ENCODE measurements at regions not wholly inside any gene's neighbourhood (a gene's known extent, or its start where the extent isn't known, plus 50 kb on each side); places are given as distances from the start of the nearest gene placed in this dataset.

DNA sequence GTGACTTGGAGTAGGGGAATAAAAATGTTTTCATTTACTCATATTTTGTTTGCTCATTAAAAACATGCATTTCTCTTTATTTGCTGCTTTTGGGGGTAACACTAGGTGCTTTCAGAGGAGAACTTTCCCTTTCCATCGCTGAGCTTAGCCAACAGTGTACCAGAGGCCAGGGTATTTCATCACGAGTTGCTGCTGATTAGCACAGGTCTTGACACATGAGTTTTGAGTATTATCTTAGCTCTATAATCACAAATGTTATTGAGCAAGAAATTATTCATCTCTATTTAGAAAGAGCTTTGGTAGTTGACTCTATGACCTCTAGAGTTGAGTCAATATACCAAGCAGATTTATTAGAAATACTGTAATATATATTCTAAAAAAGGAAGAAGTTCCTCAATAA lies 375.9 kb downstream of the NXPH1 start:
- no peak for DNase-seq
- Histone ChIP-seq H3K27me3 (ENCODE audit: control insufficient read depth, insufficient read depth, low read length) (no peaks in the 10 kb centered on the region), H3K36me3 (ENCODE audit: control insufficient read depth, insufficient read depth, low read length) (no peaks in the 10 kb centered on the region), H3K4me3 (ENCODE audit: low read length) (no peak overlapping the region), H3K9me3 (ENCODE audit: control insufficient read depth, low read depth, low read length) (no peaks in the 10 kb centered on the region), H3K27ac (ENCODE audit: low read length) (no peak overlapping the region), H3K4me1 (ENCODE audit: control insufficient read depth, insufficient read depth, low read length) (no peaks in the 10 kb centered on the region)
- no CpG with 5 or more reads among the region's 2 CpGs for WGBS (ENCODE audit: insufficient coverage, low lambda C conversion rate)

DNA sequence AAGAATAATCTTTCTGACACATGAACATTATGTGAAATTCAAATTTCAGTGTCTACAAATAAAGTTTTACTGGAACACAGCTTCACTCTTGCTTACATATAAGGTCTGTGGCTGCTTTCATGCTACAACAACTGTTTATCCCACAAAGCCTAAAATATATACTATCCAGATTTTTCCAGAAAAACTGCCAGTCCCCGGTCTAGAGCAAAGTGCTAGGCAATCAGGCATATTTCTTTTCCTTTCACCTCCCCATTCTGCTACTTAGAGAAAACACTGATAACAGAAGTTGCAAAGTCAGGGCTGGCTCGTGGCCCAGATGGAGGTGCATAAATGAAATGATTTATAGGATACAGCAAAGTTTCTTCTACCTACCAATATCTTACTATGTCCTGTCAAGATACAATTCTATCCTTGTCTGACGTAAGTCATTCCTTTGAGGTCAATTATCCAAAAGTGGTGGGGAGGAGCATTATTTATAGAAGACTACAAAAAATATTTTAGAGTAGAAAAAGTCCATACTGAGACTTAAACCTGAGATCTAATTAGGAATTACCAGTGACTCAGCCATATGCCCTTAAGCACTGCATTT lies 384.1 kb downstream of the NXPH1 start:
- 100% methylated on average over 1 of the region's 3 CpGs for WGBS (ENCODE audit: insufficient coverage, low lambda C conversion rate)
- H3K4me1 ChIP-seq (ENCODE audit: control insufficient read depth, insufficient read depth, low read length): no peaks in the 10 kb centered on the region
- no peaks in the 10 kb centered on the region for H3K9me3 ChIP-seq (ENCODE audit: control insufficient read depth, low read depth, low read length)
- no peak overlapping the region for H3K4me3 ChIP-seq (ENCODE audit: low read length)
- no peaks in the 10 kb centered on the region for H3K36me3 ChIP-seq (ENCODE audit: control insufficient read depth, insufficient read depth, low read length)
- DNase-seq: no peak
- no peak overlapping the region for H3K27ac ChIP-seq (ENCODE audit: low read length)
- H3K27me3 ChIP-seq (ENCODE audit: control insufficient read depth, insufficient read depth, low read length): no peaks in the 10 kb centered on the region

DNA sequence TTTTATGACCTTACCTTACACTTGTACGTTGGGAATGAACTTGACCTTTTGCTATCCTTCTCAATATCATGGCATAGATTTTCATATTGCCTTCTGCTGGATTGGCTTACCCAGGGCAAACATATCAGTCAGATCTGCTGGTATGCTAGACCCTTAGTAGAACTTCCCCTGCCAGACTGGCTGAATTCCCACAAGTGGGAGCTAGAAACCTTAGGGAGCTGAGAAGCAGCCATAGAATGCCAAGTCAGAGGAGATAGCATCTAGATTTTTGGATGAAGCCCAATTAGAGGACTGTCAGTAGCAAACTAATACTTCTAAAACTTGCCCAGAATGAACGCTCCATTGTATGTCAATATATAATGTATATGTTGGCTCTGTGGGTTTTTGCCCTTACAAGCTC lies 385.0 kb downstream of the NXPH1 start:
- Histone ChIP-seq H3K27me3 (ENCODE audit: control insufficient read depth, insufficient read depth, low read length) (no peaks in the 10 kb centered on the region), H3K27ac (ENCODE audit: low read length) (no peak overlapping the region), H3K36me3 (ENCODE audit: control insufficient read depth, insufficient read depth, low read length) (no peaks in the 10 kb centered on the region), H3K4me1 (ENCODE audit: control insufficient read depth, insufficient read depth, low read length) (no peaks in the 10 kb centered on the region), H3K9me3 (ENCODE audit: control insufficient read depth, low read depth, low read length) (no peaks in the 10 kb centered on the region), H3K4me3 (ENCODE audit: low read length) (no peak overlapping the region)
- WGBS (ENCODE audit: insufficient coverage, low lambda C conversion rate): 100% methylated on average over 1 of the region's 2 CpGs
- DNase-seq: no peak

- no peak overlapping the region for H3K4me3 ChIP-seq (ENCODE audit: low read length)
- no peaks in the 10 kb centered on the region for H3K36me3 ChIP-seq (ENCODE audit: control insufficient read depth, insufficient read depth, low read length)
- H3K4me1 ChIP-seq (ENCODE audit: control insufficient read depth, insufficient read depth, low read length): no peaks in the 10 kb centered on the region
- no CpG with 5 or more reads among the region's 2 CpGs for WGBS (ENCODE audit: insufficient coverage, low lambda C conversion rate)
- peak in 1 of 2 donors; percentile 7 for DNase-seq
- no peak overlapping the region for H3K27ac ChIP-seq (ENCODE audit: low read length)
- H3K9me3 ChIP-seq (ENCODE audit: control insufficient read depth, low read depth, low read length): no peaks in the 10 kb centered on the region
- H3K27me3 ChIP-seq (ENCODE audit: control insufficient read depth, insufficient read depth, low read length): no peaks in the 10 kb centered on the region
Measured at GRCh38 chr7:8822595-8822994, 389.2 kb downstream of the NXPH1 start.

DNA sequence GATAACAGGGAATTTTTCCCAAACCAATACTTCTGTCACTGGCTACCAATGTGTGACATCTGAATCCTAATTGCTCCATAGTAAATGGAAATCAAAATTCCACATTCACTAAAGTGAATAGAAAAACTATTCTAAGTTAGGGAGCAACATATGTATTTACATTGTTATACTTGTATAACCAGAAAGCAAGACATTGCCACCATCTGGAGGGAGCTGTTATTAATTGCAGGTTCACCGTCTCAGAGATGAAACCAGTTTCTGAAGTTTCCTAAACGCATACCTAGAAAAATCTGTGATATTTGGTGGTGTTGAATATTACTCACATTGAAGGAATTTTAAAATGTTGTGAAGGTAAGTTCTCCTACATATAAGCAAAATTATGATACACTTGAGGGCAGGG lies 390.1 kb downstream of the NXPH1 start:
- no peaks in the 10 kb centered on the region for H3K4me1 ChIP-seq (ENCODE audit: control insufficient read depth, insufficient read depth, low read length)
- no peaks in the 10 kb centered on the region for H3K36me3 ChIP-seq (ENCODE audit: control insufficient read depth, insufficient read depth, low read length)
- no peak for DNase-seq
- no peaks in the 10 kb centered on the region for H3K9me3 ChIP-seq (ENCODE audit: control insufficient read depth, low read depth, low read length)
- H3K27me3 ChIP-seq (ENCODE audit: control insufficient read depth, insufficient read depth, low read length): no peaks in the 10 kb centered on the region
- WGBS (ENCODE audit: insufficient coverage, low lambda C conversion rate): 86% methylated on average over 1 of the region's 2 CpGs
- H3K4me3 ChIP-seq (ENCODE audit: low read length): no peak overlapping the region
- H3K27ac ChIP-seq (ENCODE audit: low read length): no peak overlapping the region

GRCh38 chr7:8827329-8827728 lies 393.9 kb downstream of the NXPH1 start:
- no peaks in the 10 kb centered on the region for H3K27me3 ChIP-seq (ENCODE audit: control insufficient read depth, insufficient read depth, low read length)
- no peaks in the 10 kb centered on the region for H3K9me3 ChIP-seq (ENCODE audit: control insufficient read depth, low read depth, low read length)
- H3K4me1 ChIP-seq (ENCODE audit: control insufficient read depth, insufficient read depth, low read length): no peaks in the 10 kb centered on the region
- DNase-seq: no peak
- no CpG with 5 or more reads among the region's 1 CpG for WGBS (ENCODE audit: insufficient coverage, low lambda C conversion rate)
- H3K4me3 ChIP-seq (ENCODE audit: low read length): no peak overlapping the region
- H3K27ac ChIP-seq (ENCODE audit: low read length): no peak overlapping the region
- no peaks in the 10 kb centered on the region for H3K36me3 ChIP-seq (ENCODE audit: control insufficient read depth, insufficient read depth, low read length)

DNA sequence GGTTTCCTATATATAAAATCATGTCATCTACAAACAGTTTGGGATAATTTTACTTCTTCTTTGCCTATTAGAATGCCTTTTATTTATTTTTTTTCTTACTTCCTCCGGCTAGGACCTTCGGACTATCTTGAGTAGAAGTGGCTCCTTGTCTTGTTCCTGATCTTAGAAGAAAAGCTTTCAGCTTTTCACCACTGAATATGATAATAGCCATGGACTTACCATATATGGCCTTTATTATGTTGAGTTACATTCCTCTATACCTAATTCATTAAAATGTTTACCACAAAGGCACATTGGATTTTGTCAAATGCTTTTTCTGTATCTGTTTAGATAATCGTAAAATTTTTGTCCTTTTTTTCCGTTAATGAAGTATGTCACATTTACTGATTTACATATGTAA lies 395.7 kb downstream of the NXPH1 start:
- no peak overlapping the region for H3K27ac ChIP-seq (ENCODE audit: low read length)
- H3K9me3 ChIP-seq (ENCODE audit: control insufficient read depth, low read depth, low read length): no peaks in the 10 kb centered on the region
- no peak for DNase-seq

DNA sequence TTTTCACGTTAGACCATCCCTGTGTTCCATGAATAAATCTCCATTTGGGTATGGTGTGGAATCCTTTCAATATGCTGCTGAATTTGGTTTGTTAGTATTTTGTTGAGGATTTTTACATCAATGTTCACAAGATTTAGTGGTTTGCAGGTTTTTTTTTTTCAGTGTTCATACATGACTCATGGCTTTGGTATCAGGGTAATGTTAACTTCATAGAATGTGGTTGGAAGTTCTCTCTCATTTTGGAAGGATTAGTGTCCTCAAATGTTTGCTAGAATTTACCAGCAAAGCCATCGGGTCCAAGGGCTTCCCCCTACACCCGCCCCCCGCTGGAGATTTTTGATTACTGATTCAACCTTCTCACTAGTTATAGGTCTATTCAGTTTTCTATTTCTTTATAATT lies 398.0 kb downstream of the NXPH1 start:
- no peaks in the 10 kb centered on the region for H3K4me1 ChIP-seq (ENCODE audit: control insufficient read depth, insufficient read depth, low read length)
- no peak overlapping the region for H3K27ac ChIP-seq (ENCODE audit: low read length)
- no peaks in the 10 kb centered on the region for H3K9me3 ChIP-seq (ENCODE audit: control insufficient read depth, low read depth, low read length)
- 66% methylated on average over 3 of the region's 4 CpGs for WGBS (ENCODE audit: insufficient coverage, low lambda C conversion rate)
- H3K27me3 ChIP-seq (ENCODE audit: control insufficient read depth, insufficient read depth, low read length): no peaks in the 10 kb centered on the region
- H3K4me3 ChIP-seq (ENCODE audit: low read length): no peak overlapping the region
- H3K36me3 ChIP-seq (ENCODE audit: control insufficient read depth, insufficient read depth, low read length): no peaks in the 10 kb centered on the region
- DNase-seq: no peak

More for the DNA sequence above, 395.7 kb downstream of the NXPH1 start:
- no peaks in the 10 kb centered on the region for H3K36me3 ChIP-seq (ENCODE audit: control insufficient read depth, insufficient read depth, low read length)
- WGBS (ENCODE audit: insufficient coverage, low lambda C conversion rate): 89% methylated on average over 4 of the region's 4 CpGs
- no peaks in the 10 kb centered on the region for H3K4me1 ChIP-seq (ENCODE audit: control insufficient read depth, insufficient read depth, low read length)
- H3K4me3 ChIP-seq (ENCODE audit: low read length): no peak overlapping the region
- H3K27me3 ChIP-seq (ENCODE audit: control insufficient read depth, insufficient read depth, low read length): no peaks in the 10 kb centered on the region

GRCh38 chr7:8833355-8833754 lies 399.9 kb downstream of the NXPH1 start:
- DNase-seq: no peak
- 66% methylated on average over 2 of the region's 6 CpGs for WGBS (ENCODE audit: insufficient coverage, low lambda C conversion rate)
- H3K27me3 ChIP-seq (ENCODE audit: control insufficient read depth, insufficient read depth, low read length): no peaks in the 10 kb centered on the region
- no peak overlapping the region for H3K4me3 ChIP-seq (ENCODE audit: low read length)
- no peak overlapping the region for H3K27ac ChIP-seq (ENCODE audit: low read length)
- no peaks in the 10 kb centered on the region for H3K36me3 ChIP-seq (ENCODE audit: control insufficient read depth, insufficient read depth, low read length)
- no peaks in the 10 kb centered on the region for H3K4me1 ChIP-seq (ENCODE audit: control insufficient read depth, insufficient read depth, low read length)
- no peaks in the 10 kb centered on the region for H3K9me3 ChIP-seq (ENCODE audit: control insufficient read depth, low read depth, low read length)

- Histone ChIP-seq H3K9me3 (ENCODE audit: control insufficient read depth, low read depth, low read length) (no peaks in the 10 kb centered on the region), H3K27me3 (ENCODE audit: control insufficient read depth, insufficient read depth, low read length) (no peaks in the 10 kb centered on the region), H3K4me1 (ENCODE audit: control insufficient read depth, insufficient read depth, low read length) (no peaks in the 10 kb centered on the region), H3K36me3 (ENCODE audit: control insufficient read depth, insufficient read depth, low read length) (no peaks in the 10 kb centered on the region), H3K27ac (ENCODE audit: low read length) (no peak overlapping the region), H3K4me3 (ENCODE audit: low read length) (no peak overlapping the region)
- DNase-seq: no peak
Measured at GRCh38 chr7:8841171-8841570, 407.8 kb downstream of the NXPH1 start.

DNA sequence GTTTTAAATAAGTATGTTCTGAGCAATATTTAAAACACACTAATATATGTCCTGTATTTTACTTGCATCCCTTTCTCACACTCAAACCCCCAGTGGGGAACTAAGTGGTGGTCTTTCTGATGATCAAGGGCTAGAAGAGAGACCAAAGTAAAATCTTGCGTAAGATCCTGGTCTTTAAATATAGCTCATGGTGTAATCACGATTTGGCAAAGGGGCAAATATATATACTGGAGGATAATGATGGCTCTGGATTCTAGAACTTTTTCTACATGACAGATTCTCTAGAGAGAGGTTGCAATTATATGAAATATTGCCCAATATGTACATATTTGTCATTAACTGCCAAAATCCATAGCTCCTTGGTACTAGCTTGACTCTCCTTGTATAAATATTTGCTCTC lies 438.3 kb downstream of the NXPH1 start:
- DNase-seq: no peak
- 100% methylated on average over 1 of the region's 2 CpGs for WGBS (ENCODE audit: insufficient coverage, low lambda C conversion rate)
- Histone ChIP-seq H3K4me1 (ENCODE audit: control insufficient read depth, insufficient read depth, low read length) (no peaks in the 10 kb centered on the region), H3K27ac (ENCODE audit: low read length) (no peak overlapping the region), H3K4me3 (ENCODE audit: low read length) (no peak overlapping the region), H3K9me3 (ENCODE audit: control insufficient read depth, low read depth, low read length) (no peaks in the 10 kb centered on the region), H3K27me3 (ENCODE audit: control insufficient read depth, insufficient read depth, low read length) (no peaks in the 10 kb centered on the region), H3K36me3 (ENCODE audit: control insufficient read depth, insufficient read depth, low read length) (no peaks in the 10 kb centered on the region)

Data from large intestine (tissue), 3 donors.